B cell (primary cell): ENCODE measurements at regions not wholly inside any gene's neighbourhood (a gene's known extent, or its start where the extent isn't known, plus 50 kb on each side); places are given as distances from the start of the nearest gene placed in this dataset.

Source experiments
- ATAC-seq: fragments of 200-7000 bp; cut with Tn5 transposase; one replicate; pipeline ENCODE4 v1.10.0; 2021; ENCODE audit warnings: low read depth, mild to moderate bottlenecking, moderate number of reproducible peaks, moderate library complexity
- CTCF ChIA-PET: fragments of 350-600 bp; sonication (Branson Sonifier 250); formaldehyde crosslinking; loops from one replicate; lab custom pipeline; 2021; ENCODE audit warnings: antibody characterized with exemption, inconsistent platforms; lab: Charles Lee
- POLR2A ChIA-PET: fragments of 350-600 bp; sonication (Branson Sonifier 250); formaldehyde crosslinking; loops from one replicate; lab custom pipeline; 2021; ENCODE audit warnings: antibody characterized with exemption; lab: Charles Lee
- DNase-seq: peaks from one replicate; pipeline ENCODE4 v3.0.0; 2013
- H2AFZ ChIP-seq: 2 replicates; pipeline ENCODE4 v1.6.1; 2012; ENCODE audit warnings: mild to moderate bottlenecking, low read depth, low read length; ENCODE audit not compliant: insufficient read depth, poor library complexity, severe bottlenecking
- H3K27ac ChIP-seq, 2 donors: 1 replicate in 1 of 2; 2 replicates in 1 of 2; pipeline ENCODE4 v1.5.1; 2012 to 2013; ENCODE audit warnings: low read length in 2 of 2, mild to moderate bottlenecking in 2 of 2, moderate library complexity in 1 of 2
- H3K27me3 ChIP-seq, 4 experiments: fragments of 200-600 bp in 1 of 4; sonication (generic) in 1 of 4; replicated peaks in 1 of 4; 1 replicate in 2 of 4; 2 replicates in 2 of 4; pipeline versions ENCODE4 v1.6.1 to v1.7.0; 2013 to 2016; ENCODE audit warnings: low read length in 3 of 4, mild to moderate bottlenecking in 2 of 4, mixed read lengths in 1 of 4, moderate library complexity in 1 of 4; ENCODE audit not compliant: insufficient read depth in 4 of 4, control insufficient read depth in 3 of 4; ENCODE audit errors: control extremely low read depth in 1 of 4
- H3K36me3 ChIP-seq, 2 experiments: replicated peaks in 1 of 2; 1 replicate in 1 of 2; 2 replicates in 1 of 2; pipeline versions ENCODE4 v1.6.1 to v1.7.1; 2013; ENCODE audit warnings: low read length in 1 of 2; ENCODE audit not compliant: insufficient read depth in 2 of 2, control insufficient read depth in 1 of 2; ENCODE audit errors: control extremely low read depth in 1 of 2, extremely low read depth in 1 of 2
- H3K4me1 ChIP-seq, 2 donors: fragments of 200-600 bp in 1 of 2; sonication (generic) in 1 of 2; 1 replicate in 1 of 2; 2 replicates in 1 of 2; pipeline versions ENCODE4 v1.5.1 to v1.6.1; 2013 to 2017; ENCODE audit warnings: low read length in 2 of 2; ENCODE audit not compliant: control insufficient read depth in 2 of 2, insufficient read depth in 2 of 2
- H3K4me2 ChIP-seq: replicated peaks from 2 replicates; pipeline ENCODE3; 2012; ENCODE audit warnings: mild to moderate bottlenecking, low read depth, low read length; ENCODE audit not compliant: poor library complexity, severe bottlenecking
- H3K4me3 ChIP-seq, 5 experiments: fragments of 200-600 bp in 1 of 5; sonication (generic) in 1 of 5; 1 replicate in 3 of 5; 2 replicates in 2 of 5; pipeline versions ENCODE4 v1.5.1 to v1.7.0; 2011 to 2016; ENCODE audit warnings: low read length in 4 of 5, mild to moderate bottlenecking in 4 of 5, low read depth in 2 of 5, control low read depth in 1 of 5, moderate library complexity in 1 of 5; ENCODE audit not compliant: insufficient read depth in 1 of 5; ENCODE audit errors: control extremely low read depth in 1 of 5, extremely low read depth in 1 of 5
- H3K79me2 ChIP-seq: fragments of 200-600 bp; sonication (generic); one replicate; pipeline ENCODE4 v1.6.0; 2016; ENCODE audit warnings: low read length; ENCODE audit not compliant: control insufficient read depth, insufficient read depth
- H3K9ac ChIP-seq: fragments of 200-600 bp; sonication (generic); 2 replicates; pipeline ENCODE4 v1.6.1; 2017; ENCODE audit warnings: mild to moderate bottlenecking, low read length, moderate library complexity
- H3K9me3 ChIP-seq, 3 donors: one replicate each; pipeline versions ENCODE4 v1.6.1 to v1.7.1; 2013; ENCODE audit warnings: low read length in 2 of 3; ENCODE audit not compliant: control insufficient read depth in 2 of 3, insufficient read depth in 1 of 3; ENCODE audit errors: control extremely low read depth in 1 of 3
- H4K20me1 ChIP-seq: 2 replicates; pipeline ENCODE4 v1.6.0; 2012; ENCODE audit warnings: mild to moderate bottlenecking, low read length; ENCODE audit not compliant: insufficient read depth, control insufficient read depth, poor library complexity, severe bottlenecking
- H3K27ac Mint-ChIP-seq: one replicate; pipeline ENCODE4 v1.8.0; 2021; ENCODE audit warnings: mixed read lengths
- H3K27me3 Mint-ChIP-seq: one replicate; pipeline ENCODE4 v1.8.0; 2021; ENCODE audit warnings: mixed read lengths
- H3K4me1 Mint-ChIP-seq: one replicate; pipeline ENCODE4 v1.8.0; 2021; ENCODE audit warnings: mixed read lengths
- H3K4me3 Mint-ChIP-seq: one replicate; pipeline ENCODE4 v1.8.0; 2021; ENCODE audit warnings: mixed read lengths
- H3K9me3 Mint-ChIP-seq: one replicate; pipeline ENCODE4 v1.8.0; 2022; ENCODE audit warnings: mixed read lengths; ENCODE audit not compliant: insufficient read depth
- CTCF ChIP-seq: fragments of 200-600 bp; IDR thresholded peaks from one replicate; pipeline ENCODE4 v1.8.0; 2022; ENCODE audit warnings: antibody characterized with exemption, mild to moderate bottlenecking
- WGBS: methylation state at CpG from one replicate; pipeline ENCODE4 v1.1.5; 2013; ENCODE audit warnings: missing lambda C conversion rate; ENCODE audit not compliant: insufficient coverage; 5-methylcytosine and 5-hydroxymethylcytosine counted together
- intact Hi-C: fragments of 100-400 bp; cut with micrococcal nuclease; formaldehyde crosslinking; loops from one replicate; pipeline ENCODE4 v1.10.0; 2022

GRCh38 chr9:134526584-134527477 lies 114.8 kb upstream of the COL5A1 start:
- no peak overlapping the region for H3K4me3 ChIP-seq

More at GRCh38 chr9:134526584-134527477, 114.8 kb upstream of the COL5A1 start:
- ChIA-PET POLR2A (no interaction called here), CTCF (no interaction called here)
- H3K4me1 Mint-ChIP-seq: no peaks in the 10 kb centered on the region
- Histone ChIP-seq H3K4me1 (no peaks in the 10 kb centered on the region), H3K27me3 (peaks cover 0 to 2% (median 0%) of the 10 kb centered on the region in 4 experiments), H3K36me3 (no peaks in the 10 kb centered on the region), H4K20me1 (no peaks in the 10 kb centered on the region), H3K9me3 (peaks cover 0 to 9% (median 0%) of the 10 kb centered on the region in 3 donors), H3K4me2 (no peak overlapping the region), H3K27ac (no peak overlapping the region), H3K9ac (no peak overlapping the region), H3K79me2 (no peaks in the 10 kb centered on the region), H2AFZ (no peak overlapping the region)
- peaks cover 9% of the 10 kb centered on the region for H3K27me3 Mint-ChIP-seq
- H3K4me3 Mint-ChIP-seq: no peak overlapping the region
- H3K27ac Mint-ChIP-seq: no peak overlapping the region
- no peak for TF ChIP-seq CTCF
- no peaks in the 10 kb centered on the region for H3K9me3 Mint-ChIP-seq
- intact Hi-C loops: no loop called here
- ATAC-seq (no peak), DNase-seq (no peak)
- WGBS: 93% methylated on average over 13 of the region's 19 CpGs
